AG09309 (cell line): ENCODE measurements at regions not wholly inside any gene's neighbourhood (a gene's known extent, or its start where the extent isn't known, plus 50 kb on each side); places are given as distances from the start of the nearest gene placed in this dataset.

Experiments used
- DNase-seq: peaks from one replicate; pipeline ENCODE4 v3.0.0-alpha.2; 2010; ENCODE audit warnings: low read depth
- H3K4me3 ChIP-seq: 2 replicates; pipeline ENCODE4 v1.5.1; 2011; ENCODE audit warnings: mild to moderate bottlenecking, low read depth, low read length, moderate library complexity; ENCODE audit not compliant: control insufficient read depth
- CTCF ChIP-seq: IDR thresholded peaks from 2 replicates; pipeline ENCODE4 v1.5.1; 2011; ENCODE audit warnings: mild to moderate bottlenecking, low read depth, low read length, inconsistent platforms; ENCODE audit not compliant: insufficient read depth, control insufficient read depth; ENCODE audit errors: missing control alignments

GRCh38 chrX:17939724-17940123 lies 78.6 kb upstream of the RAI2 start:
- DNase-seq: no peak
- no peak overlapping the region for H3K4me3 ChIP-seq
- no peak for TF ChIP-seq CTCF

GRCh38 chrX:17933856-17934255 lies 72.8 kb upstream of the RAI2 start:
- no peak overlapping the region for H3K4me3 ChIP-seq
- DNase-seq: no peak
- TF ChIP-seq CTCF: no peak

DNA sequence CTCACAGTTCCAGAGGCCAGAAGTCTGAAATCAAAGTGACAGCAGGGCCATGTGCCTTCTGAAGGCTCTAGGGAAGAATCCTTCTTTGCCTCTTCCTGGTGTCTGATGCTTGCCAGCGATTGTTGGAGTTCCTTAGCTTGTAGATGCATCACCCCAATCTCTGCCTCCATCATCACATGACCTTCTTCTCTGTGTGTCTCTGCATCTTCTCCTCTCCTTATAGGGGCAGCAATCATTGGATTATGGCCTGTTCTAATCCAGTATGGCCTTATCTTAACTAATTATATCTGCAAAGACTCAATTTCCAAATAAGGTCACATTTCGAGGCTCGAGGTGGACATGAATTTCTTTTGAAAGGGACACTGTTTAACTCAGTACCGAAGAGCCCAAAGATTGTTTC lies 71.7 kb upstream of the RAI2 start:
- H3K4me3 ChIP-seq: no peak overlapping the region
- no peak for TF ChIP-seq CTCF
- no peak for DNase-seq

DNA sequence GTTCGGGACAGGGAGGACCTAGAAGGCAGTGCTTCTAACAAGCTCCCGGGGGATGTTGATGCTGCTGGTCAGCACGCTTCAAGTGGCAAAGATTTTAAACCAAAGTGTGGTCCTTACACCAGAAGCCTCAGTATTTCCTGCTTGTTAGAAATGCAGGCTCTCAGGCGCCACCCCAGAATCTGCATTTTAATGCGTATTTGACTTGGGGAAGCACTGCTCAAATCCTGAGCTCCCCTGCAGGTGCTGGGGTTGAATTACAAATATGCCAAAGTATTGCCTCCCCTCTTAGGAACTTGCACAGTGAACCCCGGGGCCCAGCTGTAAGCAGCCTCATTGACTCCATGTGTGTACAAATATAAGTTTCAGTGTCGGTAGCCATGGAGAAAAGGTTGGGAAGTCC lies 70.8 kb upstream of the RAI2 start:
- no peak for TF ChIP-seq CTCF
- H3K4me3 ChIP-seq: no peak overlapping the region
- no peak for DNase-seq

- H3K4me3 ChIP-seq: no peak overlapping the region
- no peak for DNase-seq
- TF ChIP-seq CTCF: no peak
These were observed 69.8 kb upstream of the RAI2 start for GRCh38 chrX:17930850-17931249.

- no peak for TF ChIP-seq CTCF
- DNase-seq: no peak
- no peak overlapping the region for H3K4me3 ChIP-seq
These were observed 62.4 kb upstream of the RAI2 start for GRCh38 chrX:17923546-17923945.

DNA sequence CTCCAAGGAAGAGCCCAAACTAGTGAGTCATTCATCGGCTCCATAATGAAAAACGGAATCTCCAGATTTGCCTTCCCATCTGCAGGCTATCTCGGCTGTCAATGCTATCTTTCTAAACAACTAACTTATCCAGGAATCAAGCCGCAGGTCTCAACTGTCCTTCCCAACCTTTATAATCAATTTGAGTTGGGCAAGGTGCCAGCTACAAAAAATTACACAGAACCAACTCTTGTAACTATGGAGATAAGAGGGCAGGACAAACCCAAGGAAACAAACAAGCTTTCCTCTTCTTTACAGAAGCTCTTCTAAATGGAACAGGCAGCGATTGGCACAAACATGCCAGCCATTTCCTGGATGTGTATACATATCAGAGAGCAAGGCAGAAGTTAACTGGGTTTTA lies 61.2 kb upstream of the RAI2 start:
- no peak overlapping the region for H3K4me3 ChIP-seq
- no peak for DNase-seq
- no peak for TF ChIP-seq CTCF
